Astrocyte of the hippocampus (primary cell): ENCODE measurements at regions not wholly inside any gene's neighbourhood (a gene's known extent, or its start where the extent isn't known, plus 50 kb on each side); places are given as distances from the start of the nearest gene placed in this dataset.
"Not testable (repeated sequence)": the region's sequence is repeated elsewhere in the genome, so short reads cannot be mapped to it uniquely, and the experiment has no call there.

ENCODE experiments used
- DNase-seq: peaks from one replicate; pipeline ENCODE4 v3.0.0; 2011; ENCODE audit warnings: low read depth, low spot score

DNA sequence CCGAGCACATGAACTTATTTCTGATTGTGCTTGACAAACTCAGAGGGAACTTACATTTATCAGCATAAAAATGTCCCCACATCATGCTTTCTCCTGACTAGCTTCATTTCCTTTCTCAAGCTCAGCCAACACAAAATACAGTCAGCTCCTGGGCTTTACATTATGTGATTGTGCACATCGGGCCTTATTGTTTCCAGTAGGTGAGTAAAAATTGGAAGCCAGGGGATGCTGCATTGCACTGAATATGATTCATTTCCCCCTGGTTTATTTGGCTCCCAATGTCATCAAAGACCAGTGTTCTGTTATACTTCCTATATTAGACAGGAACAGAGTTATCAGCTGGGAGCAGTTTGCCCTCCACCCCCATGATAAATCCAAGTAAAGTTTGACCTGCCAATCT lies 521.8 kb downstream of the RMST start:
- no peak for DNase-seq

GRCh38 chr12:97984974-97985580 lies 522.5 kb downstream of the RMST start:
- DNase-seq: no peak

GRCh38 chr12:97985834-97986233 lies 523.2 kb downstream of the RMST start:
- DNase-seq: no peak

DNA sequence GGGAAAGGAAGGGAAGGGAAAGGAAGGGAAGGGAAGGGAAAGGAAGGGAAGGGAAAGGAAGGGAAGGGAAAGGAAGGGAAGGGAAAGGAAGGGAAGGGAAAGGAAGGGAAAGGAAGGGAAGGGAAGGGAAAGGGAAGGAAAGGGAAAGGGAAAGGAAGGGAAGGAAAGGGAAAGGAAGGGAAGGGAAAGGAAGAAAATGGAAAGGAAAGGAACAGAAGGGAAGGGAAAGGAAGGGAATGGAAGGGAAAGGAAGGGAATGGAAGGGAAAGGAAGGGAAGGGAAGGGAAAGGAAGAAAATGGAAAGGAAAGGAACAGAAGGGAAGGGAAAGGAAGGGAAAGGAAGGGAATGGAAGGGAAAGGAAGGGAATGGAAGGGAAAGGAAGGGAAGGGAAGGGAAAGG lies 526.0 kb downstream of the RMST start:
- not testable (repeated sequence) for DNase-seq

- no peak for DNase-seq
These were observed 525.9 kb upstream of the TMPO start for GRCh38 chr12:97989366-97989940.

DNA sequence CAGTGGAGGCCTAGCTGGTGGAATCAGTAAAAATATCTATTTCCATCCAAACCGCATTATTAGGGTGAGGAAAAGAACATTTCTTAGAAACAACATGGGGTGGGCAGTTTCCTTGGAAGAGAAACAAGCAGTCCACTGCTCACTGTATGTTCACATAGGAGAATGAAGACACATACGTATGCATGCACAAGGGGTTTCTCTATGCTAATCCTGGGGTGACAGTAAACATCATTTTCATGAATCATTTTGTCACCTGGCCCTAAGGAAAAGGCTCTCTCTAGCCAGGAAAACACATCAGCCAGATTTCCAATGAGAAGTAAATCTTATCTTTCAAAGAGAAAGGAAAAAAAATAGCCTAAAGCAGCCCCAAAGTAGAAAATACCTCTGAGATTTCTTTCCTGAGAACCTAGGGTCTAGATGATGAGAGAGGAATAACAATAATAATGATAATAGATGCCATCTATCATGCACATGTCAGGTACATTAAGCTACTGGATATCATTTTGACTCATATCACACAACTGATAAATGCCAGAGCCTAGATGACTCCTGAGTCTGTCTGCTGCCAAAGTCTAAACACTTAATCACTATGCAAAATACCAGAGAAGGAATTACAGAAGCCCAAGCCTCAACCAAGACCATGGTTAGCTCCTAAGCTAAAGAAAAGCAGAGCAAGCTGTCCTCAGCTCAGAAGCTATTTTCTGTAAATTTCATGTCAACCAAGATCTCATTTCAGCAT lies 520.5 kb upstream of the TMPO start:
- peak; percentile 22 for DNase-seq

GRCh38 chr12:97995559-97995958 lies 519.8 kb upstream of the TMPO start:
- peak; percentile 20 for DNase-seq

DNA sequence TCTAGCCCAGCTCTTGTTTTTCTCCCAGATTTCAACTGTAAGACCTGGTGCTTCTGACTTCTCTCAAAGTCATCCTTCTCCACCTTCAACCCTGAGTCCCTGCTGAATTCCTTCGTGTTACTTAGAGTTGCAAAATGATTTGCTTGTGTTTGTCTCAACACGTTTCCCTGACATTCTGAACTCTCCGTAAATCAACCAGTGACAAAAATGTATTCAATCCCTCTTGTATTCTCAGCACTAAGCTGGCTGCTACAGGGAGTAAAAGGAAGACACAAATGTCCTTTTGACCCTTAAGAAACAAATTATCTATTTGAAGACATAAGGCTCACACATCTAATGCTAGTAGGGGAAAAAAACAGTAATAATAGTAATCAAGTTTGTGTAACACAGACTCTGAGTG lies 514.0 kb upstream of the TMPO start:
- no peak for DNase-seq

DNA sequence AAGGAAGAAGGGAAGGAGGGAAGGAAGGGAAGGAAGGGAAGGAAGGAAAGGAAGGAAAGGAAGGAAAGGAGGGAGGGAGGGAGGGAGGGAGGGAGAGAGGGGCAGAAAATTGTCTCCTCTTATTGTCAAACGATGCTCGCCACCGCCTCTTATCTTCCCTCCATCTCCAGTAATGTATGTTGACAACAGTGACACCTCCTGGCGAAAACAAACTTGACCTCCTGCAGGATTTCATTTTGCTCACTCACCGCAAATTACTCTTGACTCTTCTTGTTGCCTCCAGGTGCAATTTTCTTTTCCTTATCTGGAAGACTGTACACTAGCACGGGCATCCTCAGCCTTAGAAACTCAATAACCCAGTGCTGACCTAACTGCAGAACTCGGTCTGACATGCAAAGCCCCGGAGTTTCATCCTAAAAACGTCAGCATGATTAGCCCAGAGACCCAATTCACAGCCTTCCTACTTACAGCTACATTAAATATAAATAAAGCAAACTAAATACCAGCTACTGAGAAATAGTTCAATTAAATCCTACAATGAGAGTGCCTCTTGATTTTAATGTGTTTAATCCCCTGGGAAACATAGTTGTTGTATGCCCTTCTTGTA lies 512.4 kb upstream of the TMPO start:
- DNase-seq: peak; percentile 68

- no peak for DNase-seq
These were observed 507.4 kb upstream of the TMPO start for GRCh38 chr12:98007963-98008362.

DNA sequence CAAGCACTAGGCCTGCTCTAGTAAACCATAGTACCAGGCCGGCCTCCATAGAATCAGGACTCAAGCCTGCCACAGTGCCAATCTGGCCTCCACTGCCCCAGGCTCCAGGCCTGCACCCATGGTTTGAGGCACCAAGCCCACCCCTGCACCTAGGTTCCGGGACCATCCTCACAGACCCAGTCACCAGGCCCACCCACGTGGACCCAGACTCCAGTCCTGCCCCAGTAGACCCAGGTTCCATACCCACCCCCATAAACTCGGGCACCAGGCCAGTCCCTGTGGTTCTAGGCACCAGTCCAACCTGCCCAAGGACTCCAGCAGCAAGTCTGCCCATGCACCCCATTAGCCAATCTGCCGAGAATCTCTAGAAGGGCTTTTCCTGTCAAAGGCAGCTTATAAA lies 501.8 kb upstream of the TMPO start:
- DNase-seq: no peak

DNA sequence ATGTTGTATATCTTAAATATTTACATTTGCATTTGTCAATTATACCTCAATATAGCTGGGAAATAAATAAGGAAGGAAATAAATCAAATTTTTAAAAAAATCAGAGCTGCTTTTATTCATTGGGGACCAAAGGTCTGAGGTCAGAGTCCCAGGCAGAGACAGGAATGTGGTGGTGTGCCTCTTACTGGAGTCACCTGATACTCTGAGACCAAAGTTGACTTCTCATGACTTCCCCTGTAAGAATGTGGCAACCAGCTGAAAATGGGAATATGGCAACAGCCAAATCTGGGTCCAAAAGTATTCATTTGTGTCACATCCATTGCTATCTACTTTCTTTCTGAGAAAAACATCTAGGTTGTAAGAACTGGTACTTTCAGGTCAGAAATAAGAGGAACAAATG lies 496.6 kb upstream of the TMPO start:
- no peak for DNase-seq

- DNase-seq: no peak
These were observed 495.0 kb upstream of the TMPO start for GRCh38 chr12:98020376-98020775.

- DNase-seq: no peak
These were observed 492.4 kb upstream of the TMPO start for GRCh38 chr12:98022961-98023360.

GRCh38 chr12:98037401-98038140 lies 477.8 kb upstream of the TMPO start:
- DNase-seq: no peak

DNA sequence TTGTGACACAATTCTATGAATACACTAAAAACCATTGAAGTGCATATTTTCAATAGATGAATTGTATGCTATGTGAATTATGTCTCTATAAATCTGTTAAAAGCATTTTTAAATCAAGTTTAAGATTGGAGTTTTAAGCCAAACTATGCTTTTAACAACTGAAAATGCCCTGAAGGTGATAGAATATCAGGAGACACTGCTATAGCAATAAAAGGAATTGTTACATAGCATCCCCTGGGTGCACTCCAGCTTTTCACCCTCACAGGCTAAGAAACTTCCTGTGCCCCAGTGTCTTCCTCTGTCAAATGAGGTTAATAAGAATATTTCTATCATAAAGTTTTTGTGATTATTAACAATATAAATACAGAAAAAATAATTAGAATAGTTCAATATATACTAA lies 472.7 kb upstream of the TMPO start:
- no peak for DNase-seq

DNA sequence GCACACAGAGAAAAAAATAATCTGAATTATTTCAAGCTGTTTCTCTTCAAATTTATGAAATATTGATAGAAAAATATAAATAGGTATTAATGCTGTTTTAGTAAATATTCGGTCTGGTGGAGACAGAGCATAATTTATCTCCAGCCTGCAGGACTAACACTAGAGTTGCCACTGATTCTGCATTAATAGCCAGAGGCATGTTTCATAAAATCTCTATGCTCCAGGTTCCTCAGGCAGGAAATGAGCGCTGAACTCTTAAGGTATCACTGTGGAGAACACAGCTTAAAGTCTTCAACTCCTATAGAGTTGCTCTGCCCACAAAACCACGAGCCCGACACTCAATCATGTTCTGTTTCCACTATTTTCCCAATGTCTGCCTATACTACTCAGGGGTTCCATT lies 470.0 kb upstream of the TMPO start:
- DNase-seq: no peak

GRCh38 chr12:98048326-98048725 lies 467.1 kb upstream of the TMPO start:
- no peak for DNase-seq

GRCh38 chr12:98053202-98053601 lies 462.2 kb upstream of the TMPO start:
- no peak for DNase-seq

- no peak for DNase-seq
These were observed 457.7 kb upstream of the TMPO start for GRCh38 chr12:98057701-98058100.

- DNase-seq: peak; percentile 19
These were observed 457.2 kb upstream of the TMPO start for GRCh38 chr12:98058213-98058612.

DNA sequence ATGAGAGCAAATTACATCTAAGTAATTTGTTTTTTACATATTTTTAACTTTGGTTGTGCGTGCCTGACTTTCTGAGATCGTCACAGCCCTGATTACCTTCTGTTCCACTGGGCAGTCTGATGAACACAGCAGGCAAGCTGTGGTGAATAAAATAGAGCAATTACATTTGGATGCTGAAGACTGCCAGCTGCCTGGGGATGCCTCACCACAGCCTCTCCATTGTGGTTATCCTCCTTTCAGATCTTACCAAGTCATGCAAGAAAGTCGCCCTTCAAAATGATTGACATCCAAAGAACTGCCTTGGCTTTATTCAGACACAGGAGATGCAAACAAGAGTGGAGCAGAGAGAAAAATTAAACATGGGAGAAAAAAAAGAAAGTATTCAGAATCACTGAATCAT lies 456.6 kb upstream of the TMPO start:
- DNase-seq: peak; percentile 91
